HEK293T (cell line): ENCODE measurements at regions not wholly inside any gene's neighbourhood (a gene's known extent, or its start where the extent isn't known, plus 50 kb on each side); places are given as distances from the start of the nearest gene placed in this dataset.

ENCODE experiments used
- CTCF ChIA-PET: fragments of 350-600 bp; formaldehyde crosslinking; extraction: SDS; loops from one replicate; lab custom pipeline; 2021; ENCODE audit warnings: antibody characterized with exemption, inconsistent platforms; lab: Yijun Ruan, JAX
- POLR2A ChIA-PET: fragments of 350-600 bp; formaldehyde crosslinking; extraction: SDS; loops from one replicate; lab custom pipeline; 2020; ENCODE audit warnings: antibody characterized with exemption, inconsistent platforms; lab: Yijun Ruan, JAX
- DNase-seq: peaks from one replicate; pipeline ENCODE4 v3.0.0; 2012; ENCODE audit warnings: mixed read lengths; ENCODE audit errors: extremely low spot score
- ARNT ChIP-seq: fragments of 450-650 bp; IDR thresholded peaks from 2 replicates; pipeline ENCODE4 v1.6.1; 2017; ENCODE audit warnings: mild to moderate bottlenecking
- BHLHE40 ChIP-seq: fragments of 450-650 bp; IDR thresholded peaks from 2 replicates; pipeline ENCODE4 v1.6.1; 2016; ENCODE audit warnings: mild to moderate bottlenecking, moderate library complexity, borderline replicate concordance
- CTBP1 ChIP-seq: fragments of 450-650 bp; IDR thresholded peaks from 2 replicates; pipeline ENCODE4 v1.6.1; 2016; ENCODE audit warnings: borderline replicate concordance
- ELF4 ChIP-seq: fragments of 450-650 bp; IDR thresholded peaks from 2 replicates; pipeline ENCODE4 v1.6.1; 2017; ENCODE audit warnings: antibody characterized with exemption
- FOXA1 ChIP-seq: fragments of 450-650 bp; IDR thresholded peaks from 2 replicates; pipeline ENCODE4 v1.6.1; 2016; ENCODE audit warnings: mild to moderate bottlenecking
- FOXK2 ChIP-seq: fragments of 450-650 bp; IDR thresholded peaks from 2 replicates; pipeline ENCODE4 v1.6.1; 2016; ENCODE audit warnings: mild to moderate bottlenecking
- FOXM1 ChIP-seq: fragments of 450-650 bp; IDR thresholded peaks from 2 replicates; pipeline ENCODE4 v1.6.1; 2017; ENCODE audit warnings: mild to moderate bottlenecking, borderline replicate concordance
- HDGF ChIP-seq: fragments of 450-650 bp; IDR thresholded peaks from 2 replicates; pipeline ENCODE4 v1.6.1; 2017; ENCODE audit warnings: antibody characterized with exemption, borderline replicate concordance
- L3MBTL2 ChIP-seq: fragments of 450-650 bp; conservative IDR thresholded peaks from 2 replicates; pipeline ENCODE4 v1.6.1; 2016; ENCODE audit warnings: mild to moderate bottlenecking
- LEF1 ChIP-seq: fragments of 450-650 bp; IDR thresholded peaks from 2 replicates; pipeline ENCODE4 v1.6.1; 2017; ENCODE audit warnings: mild to moderate bottlenecking, borderline replicate concordance
- NFRKB ChIP-seq: fragments of 450-650 bp; IDR thresholded peaks from 2 replicates; pipeline ENCODE4 v1.6.1; 2016; ENCODE audit warnings: mild to moderate bottlenecking, moderate library complexity
- SP1 ChIP-seq: fragments of 450-650 bp; IDR thresholded peaks from 2 replicates; pipeline ENCODE4 v1.6.1; 2017
- SUZ12 ChIP-seq: fragments of 450-650 bp; IDR thresholded peaks from 2 replicates; pipeline ENCODE4 v1.6.1; 2016; ENCODE audit warnings: mild to moderate bottlenecking
- TARDBP ChIP-seq: fragments of 450-650 bp; IDR thresholded peaks from 2 replicates; pipeline ENCODE4 v1.6.1; 2016
- ZNF384 ChIP-seq: fragments of 450-650 bp; IDR thresholded peaks from 2 replicates; pipeline ENCODE4 v1.6.1; 2016
- TF ChIP-seq, protein P1 (sequence below): fragments of 450-650 bp; IDR thresholded peaks from 2 replicates; pipeline ENCODE4 v1.6.1; 2016

DNA sequence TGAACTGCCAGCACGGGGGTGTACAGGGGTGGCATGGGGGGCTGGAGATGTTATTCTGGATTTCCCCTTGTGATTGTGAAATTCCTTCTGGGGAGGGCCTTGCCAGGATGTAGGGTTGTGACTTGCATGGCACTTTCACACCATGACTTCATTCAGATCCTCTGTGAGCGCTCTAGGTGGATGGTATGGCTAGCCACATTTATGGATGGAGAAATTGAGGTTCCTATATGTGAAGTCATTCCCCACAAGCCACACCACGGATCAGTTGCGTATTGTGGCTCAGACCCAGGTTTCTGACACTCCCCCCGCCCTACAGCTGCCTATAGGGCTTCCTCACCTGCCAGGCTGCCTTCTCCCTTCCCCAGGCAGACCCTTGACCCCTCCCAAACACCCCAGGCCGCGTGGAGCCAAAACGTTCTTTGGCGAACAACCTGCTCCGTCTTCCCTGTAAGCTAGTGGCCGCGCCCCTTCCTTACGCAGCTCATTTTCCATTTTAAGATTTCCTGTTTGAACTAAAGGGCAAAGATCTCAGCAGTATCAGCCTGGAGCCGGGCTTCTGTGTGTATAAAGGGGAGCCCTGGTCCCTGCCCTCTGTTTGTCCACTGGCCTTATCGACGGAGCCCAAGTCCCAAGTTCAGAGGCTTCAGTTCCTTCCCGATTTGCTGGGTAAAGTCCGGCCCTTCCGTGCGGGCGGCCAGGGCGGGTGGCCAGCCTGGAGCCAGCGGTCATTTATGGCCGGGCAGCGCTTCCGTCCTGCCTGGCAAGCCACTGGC, 97.8 kb upstream of the KLF4 start:
- POLR2A ChIA-PET: no interaction called here
- no peak for TF ChIP-seq TARDBP
- no peak for TF ChIP-seq FOXA1
- TF ChIP-seq, protein P1, sequence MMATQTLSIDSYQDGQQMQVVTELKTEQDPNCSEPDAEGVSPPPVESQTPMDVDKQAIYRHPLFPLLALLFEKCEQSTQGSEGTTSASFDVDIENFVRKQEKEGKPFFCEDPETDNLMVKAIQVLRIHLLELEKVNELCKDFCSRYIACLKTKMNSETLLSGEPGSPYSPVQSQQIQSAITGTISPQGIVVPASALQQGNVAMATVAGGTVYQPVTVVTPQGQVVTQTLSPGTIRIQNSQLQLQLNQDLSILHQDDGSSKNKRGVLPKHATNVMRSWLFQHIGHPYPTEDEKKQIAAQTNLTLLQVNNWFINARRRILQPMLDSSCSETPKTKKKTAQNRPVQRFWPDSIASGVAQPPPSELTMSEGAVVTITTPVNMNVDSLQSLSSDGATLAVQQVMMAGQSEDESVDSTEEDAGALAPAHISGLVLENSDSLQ: no peak
- TF ChIP-seq SP1: no peak
- no peak for TF ChIP-seq BHLHE40
- TF ChIP-seq NFRKB: no peak
- TF ChIP-seq LEF1: no peak
- TF ChIP-seq ARNT: no peak
- no peak for TF ChIP-seq FOXK2
- TF ChIP-seq FOXM1: no peak
- TF ChIP-seq ZNF384: no peak
- TF ChIP-seq L3MBTL2: no peak
- TF ChIP-seq ELF4: no peak
- no peak for TF ChIP-seq SUZ12
- TF ChIP-seq CTBP1: no peak
- no peak for DNase-seq
- CTCF ChIA-PET: interaction anchor here (0.6 kb wide), 1 partner anchor 104 kb away, joined by 3 read pairs; no protein-coding TSS in a partner anchor

DNA sequence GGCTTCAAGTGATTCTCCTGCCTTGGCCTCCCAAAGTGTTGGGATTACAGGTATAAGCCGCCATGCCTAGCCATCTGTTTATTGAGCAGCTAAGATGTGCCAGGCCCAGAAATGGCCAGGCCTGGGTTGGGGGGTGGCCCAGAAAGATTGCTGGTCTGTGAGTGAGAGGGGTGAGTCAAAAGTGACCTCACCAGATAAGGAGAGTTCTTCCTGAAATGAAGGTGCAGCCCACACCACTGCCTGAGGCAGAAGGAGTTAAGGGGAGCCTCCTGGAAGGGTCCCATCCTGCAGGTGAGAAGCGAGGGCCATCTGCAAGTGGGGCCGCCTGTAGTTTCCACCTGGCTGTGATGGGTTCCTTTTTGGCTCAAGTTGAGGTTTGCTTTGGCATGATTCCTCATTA, 96.9 kb upstream of the KLF4 start:
- CTCF ChIA-PET: no interaction called here
- DNase-seq: no peak
- POLR2A ChIA-PET: no interaction called here

DNA sequence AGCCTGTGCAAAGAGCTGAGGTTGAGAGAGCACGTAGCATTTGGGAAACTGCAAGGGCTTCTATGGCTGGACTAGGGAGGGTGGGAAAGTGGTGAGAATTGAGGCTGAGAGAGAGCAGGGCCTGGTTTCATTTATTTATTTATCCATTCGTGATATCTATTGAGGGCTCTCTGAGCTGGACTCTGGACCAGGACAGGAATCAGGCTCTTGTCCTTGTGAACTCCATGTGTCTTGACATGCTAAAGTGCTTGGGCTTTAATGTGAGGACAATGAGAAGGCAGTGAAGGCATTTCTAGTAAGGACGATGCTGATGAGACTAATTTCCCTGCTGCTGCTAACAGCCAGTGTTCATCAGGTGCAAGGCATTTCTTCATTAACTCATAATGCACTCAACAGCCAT, 95.9 kb upstream of the KLF4 start:
- ChIA-PET CTCF (no interaction called here), POLR2A (no interaction called here)
- no peak for TF ChIP-seq ELF4
- no peak for TF ChIP-seq FOXK2
- TF ChIP-seq ARNT: no peak
- no peak for TF ChIP-seq FOXM1
- TF ChIP-seq L3MBTL2: no peak
- TF ChIP-seq NFRKB: no peak

More for the DNA sequence above, 96.9 kb upstream of the KLF4 start:
- TF ChIP-seq FOXM1: no peak
- no peak for TF ChIP-seq FOXK2
- no peak for TF ChIP-seq CTBP1
- no peak for TF ChIP-seq FOXA1
- no peak for TF ChIP-seq L3MBTL2
- no peak for TF ChIP-seq HDGF
- no peak for TF ChIP-seq ELF4
- no peak for TF ChIP-seq ARNT
- no peak for TF ChIP-seq TARDBP
- no peak for TF ChIP-seq SUZ12
- TF ChIP-seq NFRKB: no peak
- TF ChIP-seq, protein P1: no peak
- no peak for TF ChIP-seq LEF1

DNA sequence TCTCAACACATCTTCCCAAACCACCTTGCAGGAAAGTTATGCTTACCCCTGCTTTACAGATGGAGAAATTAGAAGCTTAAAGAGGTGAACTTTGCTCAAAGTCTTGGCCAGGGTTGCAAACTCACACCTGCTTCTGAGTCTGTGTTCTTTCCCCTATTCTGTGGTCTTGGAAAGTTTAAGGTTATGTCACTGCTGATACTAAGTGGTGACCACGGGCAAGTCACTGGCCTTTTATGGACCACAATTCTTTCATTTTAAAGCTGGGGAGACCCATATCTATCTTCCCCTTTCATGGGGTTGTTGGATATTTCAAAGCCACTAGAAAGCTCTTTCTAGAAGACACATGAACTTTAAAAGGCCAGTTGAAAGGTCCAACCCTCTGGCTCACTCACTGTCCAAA, 95.4 kb upstream of the KLF4 start:
- POLR2A ChIA-PET: no interaction called here
- CTCF ChIA-PET: no interaction called here
- TF ChIP-seq, protein P1: no peak
- no peak for TF ChIP-seq FOXK2
- TF ChIP-seq TARDBP: no peak
- TF ChIP-seq LEF1: no peak
- no peak for TF ChIP-seq FOXM1
- TF ChIP-seq ZNF384: no peak
- no peak for TF ChIP-seq SP1
- no peak for TF ChIP-seq L3MBTL2
- no peak for TF ChIP-seq HDGF
- TF ChIP-seq ARNT: no peak
- no peak for TF ChIP-seq CTBP1
- TF ChIP-seq SUZ12: no peak
- TF ChIP-seq ELF4: no peak
- TF ChIP-seq NFRKB: no peak
- TF ChIP-seq FOXA1: no peak
- TF ChIP-seq BHLHE40: no peak
- no peak for DNase-seq

More for the DNA sequence above, 95.9 kb upstream of the KLF4 start:
- DNase-seq: no peak

DNA sequence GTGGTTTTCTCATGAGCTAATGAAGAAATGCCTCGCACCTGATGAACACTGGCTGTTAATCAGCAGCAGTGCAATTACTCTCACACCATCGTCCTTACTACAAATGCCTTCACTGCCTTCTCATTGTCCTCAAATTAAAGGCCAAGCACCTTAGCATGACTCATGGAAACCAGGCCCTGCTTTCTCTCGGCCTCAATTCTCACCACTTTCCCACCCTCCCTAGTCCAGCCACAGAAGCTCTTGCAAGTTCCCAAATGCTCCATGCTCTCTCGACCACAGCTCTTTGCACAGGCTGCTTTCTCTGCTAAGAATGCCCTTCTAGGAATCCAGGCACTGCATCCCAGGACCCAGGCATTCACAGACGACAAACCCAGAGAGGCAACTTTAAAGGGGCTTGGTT, 94.6 kb upstream of the KLF4 start:
- ChIA-PET POLR2A (no interaction called here), CTCF (interaction anchor here (1.0 kb wide), 1 partner anchor 11 kb away, joined by 5 read pairs; no protein-coding TSS in a partner anchor)
- DNase-seq: no peak
- TF ChIP-seq CTBP1: no peak
- no peak for TF ChIP-seq FOXK2

DNA sequence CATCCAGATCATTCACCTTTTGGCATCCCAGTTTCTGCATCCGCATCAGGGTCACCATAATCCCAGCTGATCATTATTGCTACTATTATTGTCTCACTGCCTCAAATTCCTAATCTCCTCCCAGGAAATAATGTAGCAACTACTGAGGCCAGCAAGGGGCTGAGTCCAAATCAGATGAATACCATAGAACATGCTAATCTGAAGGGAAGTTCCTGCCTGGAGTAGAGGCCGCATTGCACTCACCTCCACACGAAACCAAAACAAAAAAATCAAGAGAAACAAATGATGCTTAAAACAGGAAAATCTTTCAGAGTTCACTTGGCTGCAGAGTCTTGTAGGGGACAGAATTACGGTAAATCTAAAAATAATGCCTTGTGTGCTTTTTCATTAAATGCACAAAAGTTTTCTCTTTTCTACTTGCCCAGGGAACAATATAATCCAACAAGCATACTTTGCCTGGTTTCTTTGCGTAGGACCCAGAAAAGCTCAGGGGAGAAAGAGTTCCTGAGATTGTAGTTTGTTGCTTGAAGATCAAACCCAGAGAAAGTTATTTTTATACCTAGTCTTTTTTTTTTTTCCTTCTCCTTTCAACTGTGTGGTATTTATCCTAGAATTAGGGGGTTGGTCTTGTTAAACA, 87.7 kb upstream of the KLF4 start:
- TF ChIP-seq BHLHE40: no peak
- no peak for TF ChIP-seq LEF1
- no peak for TF ChIP-seq TARDBP
- TF ChIP-seq NFRKB: no peak
- no peak for TF ChIP-seq CTBP1
- no peak for TF ChIP-seq SUZ12
- no peak for TF ChIP-seq ARNT
- TF ChIP-seq, protein P1: no peak
- TF ChIP-seq FOXK2: no peak
- TF ChIP-seq ELF4: no peak
- no peak for TF ChIP-seq FOXM1
- no peak for TF ChIP-seq FOXA1
- no peak for TF ChIP-seq L3MBTL2
- no peak for TF ChIP-seq SP1
- DNase-seq: no peak
- CTCF ChIA-PET: no interaction called here
- POLR2A ChIA-PET: interaction anchor here (0.6 kb wide), 1 partner anchor 14 kb away, joined by 3 read pairs; no protein-coding TSS in a partner anchor
